Esophagus muscularis mucosa (tissue), 3 donors: ENCODE measurements at regions not wholly inside any gene's neighbourhood (a gene's known extent, or its start where the extent isn't known, plus 50 kb on each side); places are given as distances from the start of the nearest gene placed in this dataset.

ENCODE experiments used
- CTCF ChIP-seq, 3 experiments: fragments of 200-600 bp in 2 of 3; fragments of 450-650 bp in 1 of 3; sonication (generic) in 2 of 3; IDR thresholded peaks; one replicate each; pipeline ENCODE4 v1.5.1; 2017 to 2019; ENCODE audit warnings: antibody characterized with exemption in 3 of 3, mild to moderate bottlenecking in 2 of 3, moderate library complexity in 1 of 3
- EP300 ChIP-seq: sonication (generic); formaldehyde crosslinking; IDR thresholded peaks from one replicate; pipeline ENCODE4 v1.6.1; 2017; ENCODE audit warnings: antibody characterized with exemption

GRCh38 chr2:59850554-59850953, 702.9 kb downstream of the BCL11A start:
- TF ChIP-seq CTCF (IDR thresholded peaks at IDR 0.05), result no peak
- TF ChIP-seq EP300, result no peak
